HepG2 (cell line): ENCODE measurements at regions not wholly inside any gene's neighbourhood (a gene's known extent, or its start where the extent isn't known, plus 50 kb on each side); places are given as distances from the start of the nearest gene placed in this dataset.

Experiments
- ATAC-seq: fragments of 200-7000 bp; cut with Tn5 transposase; 3 replicates; pipeline ENCODE4 v1.9.1; 2020; ENCODE audit warnings: mild to moderate bottlenecking, moderate library complexity
- BruUV-seq: library from RNA; stranded (reverse); fragments of 400-500 nt; replicated peaks from 2 replicates; lab custom pipeline; 2021; lab: Mats Ljungman, UMichigan
- CTCF ChIA-PET: fragments of 300-600 bp; formaldehyde crosslinking; extraction: SDS; loops from one replicate; lab custom pipeline; 2021; ENCODE audit warnings: low total read pairs, inconsistent platforms, low intra/inter-chr PET ratio; lab: Yijun Ruan, JAX
- POLR2A ChIA-PET: fragments of 350-600 bp; sonication (Branson Sonifier 250); formaldehyde crosslinking; loops from one replicate; lab custom pipeline; 2020; ENCODE audit warnings: antibody characterized with exemption, inconsistent platforms; lab: Yijun Ruan, JAX
- DNase-seq: peaks from one replicate; pipeline ENCODE4 v3.0.0-alpha.2; 2015; ENCODE audit warnings: low spot score
- FAIRE-seq: peaks from 3 replicates; lab custom pipeline; 2011; peaks lifted over from hg19 to GRCh38; lab: Jason Lieb, UNC
- H2AFZ ChIP-seq: one replicate; pipeline ENCODE4 v1.6.1; 2011; ENCODE audit warnings: low read length, inconsistent platforms
- H3K27ac ChIP-seq: fragments of 300-600 bp; 3 replicates; pipeline ENCODE4 v1.8.0; 2011; ENCODE audit warnings: mixed run types, mild to moderate bottlenecking, mixed read lengths, low read length, inconsistent platforms; ENCODE audit not compliant: insufficient read depth; ENCODE audit errors: extremely low read length
- H3K27me3 ChIP-seq, 2 experiments: fragments of 200-600 bp in 1 of 2; 2 replicates in 1 of 2; 3 replicates in 1 of 2; pipeline versions ENCODE4 v1.6.0 to v1.8.0; 2011; ENCODE audit warnings: low read length in 2 of 2, mild to moderate bottlenecking in 2 of 2, moderate library complexity in 2 of 2, inconsistent platforms in 1 of 2; ENCODE audit not compliant: insufficient read depth in 2 of 2, control insufficient read depth in 1 of 2
- H3K36me3 ChIP-seq, 2 experiments: fragments of 200-600 bp in 1 of 2; replicated peaks in 1 of 2; 2 replicates in 1 of 2; 3 replicates in 1 of 2; pipeline versions ENCODE4 v1.5.1 to v1.8.0; 2011; ENCODE audit warnings: low read length in 2 of 2, inconsistent platforms in 1 of 2; ENCODE audit not compliant: insufficient read depth in 2 of 2, control insufficient read depth in 1 of 2
- H3K4me1 ChIP-seq: 2 replicates; pipeline ENCODE4 v1.5.1; 2012; ENCODE audit warnings: low read length, inconsistent platforms; ENCODE audit not compliant: insufficient read depth
- H3K4me2 ChIP-seq: 2 replicates; pipeline ENCODE4 v1.6.0; 2011; ENCODE audit warnings: low read depth, low read length, inconsistent platforms
- H3K4me3 ChIP-seq, 3 experiments: fragments of 200-600 bp in 1 of 3; sonication (generic), shearing (Covaris generic) in 1 of 3; replicated peaks in 1 of 3; 2 replicates each; pipeline ENCODE4 v1.5.1; 2011 to 2016; ENCODE audit warnings: low read length in 3 of 3, inconsistent platforms in 2 of 3, low read depth in 2 of 3, mild to moderate bottlenecking in 2 of 3, control low read depth in 1 of 3, mixed read lengths in 1 of 3; ENCODE audit not compliant: insufficient read depth in 1 of 3
- H3K79me2 ChIP-seq: one replicate; pipeline ENCODE4 v1.6.1; 2011; ENCODE audit warnings: low read length, inconsistent platforms; ENCODE audit not compliant: insufficient read depth
- H3K9ac ChIP-seq: 2 replicates; pipeline ENCODE4 v1.6.0; 2011; ENCODE audit warnings: mild to moderate bottlenecking, low read depth, low read length, inconsistent platforms; ENCODE audit not compliant: insufficient read depth
- H3K9me3 ChIP-seq: 2 replicates; pipeline ENCODE4 v1.5.1; 2012; ENCODE audit warnings: mild to moderate bottlenecking, low read length
- H4K20me1 ChIP-seq: 2 replicates; pipeline ENCODE4 v1.6.0; 2011; ENCODE audit warnings: inconsistent platforms, mild to moderate bottlenecking, low read length, moderate library complexity; ENCODE audit not compliant: insufficient read depth
- ATM ChIP-seq: fragments of 450-650 bp; IDR thresholded peaks from 2 replicates; pipeline ENCODE4 v1.7.1; 2017; ENCODE audit warnings: mild to moderate bottlenecking, borderline replicate concordance
- FOXC1 ChIP-seq: sonication (generic); formaldehyde crosslinking; IDR thresholded peaks from 2 replicates; pipeline ENCODE4 v1.8.0; 2022; ENCODE audit warnings: mild to moderate bottlenecking, missing genetic modification reagents, borderline replicate concordance
- GTF2F1 ChIP-seq: fragments of 150-350 bp; IDR thresholded peaks from 2 replicates; pipeline ENCODE4 v1.6.1; 2014; ENCODE audit warnings: low read length
- HOMEZ ChIP-seq: IDR thresholded peaks from 2 replicates; pipeline ENCODE4 v1.6.1; 2016; ENCODE audit warnings: low read depth
- KAT8 ChIP-seq: IDR thresholded peaks from 2 replicates; pipeline ENCODE4 v1.6.1; 2016; ENCODE audit warnings: missing genetic modification reagents, missing compliant biosample characterization
- MAFF ChIP-seq: IDR thresholded peaks from 2 replicates; pipeline ENCODE4 v1.6.1; 2011; ENCODE audit warnings: low read depth, low read length, improper control_type of control experiment
- MED13 ChIP-seq: sonication (generic); formaldehyde crosslinking; IDR thresholded peaks from 2 replicates; pipeline ENCODE4 v1.5.0; 2020; ENCODE audit warnings: missing genetic modification reagents
- MLLT10 ChIP-seq: sonication (generic); formaldehyde crosslinking; IDR thresholded peaks from 2 replicates; pipeline ENCODE4 v1.4.0; 2020; ENCODE audit warnings: missing genetic modification reagents
- NR2F1 ChIP-seq, 2 experiments: fragments of 450-650 bp in 1 of 2; formaldehyde crosslinking in 1 of 2; IDR thresholded peaks; 2 replicates each; pipeline versions ENCODE4 v1.5.0 to v1.6.1; 2016 to 2020; ENCODE audit warnings: mild to moderate bottlenecking in 1 of 2, missing compliant biosample characterization in 1 of 2, missing genetic modification reagents in 1 of 2, moderate library complexity in 1 of 2
- NR2F2 ChIP-seq: IDR thresholded peaks from 2 replicates; pipeline ENCODE4 v1.6.1; 2012; ENCODE audit warnings: low read depth, inconsistent platforms, borderline replicate concordance
- U2AF1 ChIP-seq: fragments of 200-400 bp; formaldehyde crosslinking; optimal IDR thresholded peaks from 2 replicates; pipeline ENCODE3; 2017; ENCODE audit warnings: mild to moderate bottlenecking, low read depth, low read length
- ZBTB46 ChIP-seq: sonication (generic); formaldehyde crosslinking; IDR thresholded peaks from 2 replicates; pipeline ENCODE4 v1.4.0; 2020; ENCODE audit warnings: mild to moderate bottlenecking, missing genetic modification reagents, borderline replicate concordance
- ZNF205 ChIP-seq: IDR thresholded peaks from 2 replicates; pipeline ENCODE4 v1.6.1; 2018; ENCODE audit warnings: missing biosample characterization, missing genetic modification reagents
- ZNF331 ChIP-seq: sonication (generic); formaldehyde crosslinking; IDR thresholded peaks from 2 replicates; pipeline ENCODE4 v1.4.0; 2020; ENCODE audit warnings: missing genetic modification reagents
- ZNF557 ChIP-seq: sonication (generic); formaldehyde crosslinking; IDR thresholded peaks from 2 replicates; pipeline ENCODE4 v1.4.0; 2020; ENCODE audit warnings: missing genetic modification reagents
- ZNF652 ChIP-seq: IDR thresholded peaks from 2 replicates; pipeline ENCODE4 v1.6.1; 2016; ENCODE audit warnings: low read depth, borderline replicate concordance
- WGBS: methylation state at CpG from one replicate; pipeline ENCODE4 v1.1.6; 2017; ENCODE audit warnings: low lambda C conversion rate; 5-methylcytosine and 5-hydroxymethylcytosine counted together
- in situ Hi-C: cut with HindIII; loops from 2 replicates; pipeline ENCODE4 v1.10.0; 2017; ENCODE audit warnings: low pct_unique_long_range_greater_than_20kb; ENCODE audit not compliant: extremely low pct_ligation_motif_present
- intact Hi-C: fragments of 100-400 bp; cut with micrococcal nuclease; formaldehyde crosslinking; loops from one replicate; pipeline ENCODE4 v1.10.0; 2022; ENCODE audit not compliant: unreplicated experiment

- ChIA-PET POLR2A (no interaction called here), CTCF (no interaction called here)
- H3K27ac ChIP-seq, result no peak overlapping the region
- no peaks in the 10 kb centered on the region for H4K20me1 ChIP-seq
- H3K4me2 ChIP-seq, result no peak overlapping the region
- H3K9me3 ChIP-seq, result no peaks in the 10 kb centered on the region
- no peaks in the 10 kb centered on the region for H3K79me2 ChIP-seq
- WGBS, result 92% methylated on average over 7 of the region's 7 CpGs
- no peaks in the 10 kb centered on the region for H3K27me3 ChIP-seq
- in situ Hi-C loops, result no loop called here
- H2AFZ ChIP-seq, result no peak overlapping the region
- DNase-seq (no peak), FAIRE-seq (no peak), ATAC-seq (no peak)
- no peaks in the 10 kb centered on the region for H3K36me3 ChIP-seq
- TF ChIP-seq NR2F2 (no peak), NR2F1 (CRISPR knock-in tag; IDR thresholded peaks at IDR 0.05) (no peak), MED13 (CRISPR knock-in tag) (no peak), ZNF652 (CRISPR knock-in tag) (no peak), ATM (no peak), ZBTB46 (no peak), KAT8 (CRISPR knock-in tag) (no peak), MAFF (no peak), ZNF331 (CRISPR knock-in tag) (no peak), GTF2F1 (no peak), ZNF205 (CRISPR knock-in tag) (no peak), MLLT10 (CRISPR knock-in tag) (no peak), ZNF557 (CRISPR knock-in tag) (no peak), HOMEZ (CRISPR knock-in tag) (no peak), U2AF1 (no peak), FOXC1 (no peak)
- intact Hi-C loops, result no loop called here
- peaks cover 13% of the 10 kb centered on the region for H3K4me1 ChIP-seq
- BruUV-seq, result no TSS peak
- no peak overlapping the region for H3K9ac ChIP-seq
- H3K4me3 ChIP-seq, result no peak overlapping the region
These were observed 72.1 kb upstream of the STK32A start for GRCh38 chr5:147162740-147163139.
